ENCODE measurements at regions not wholly inside any gene's neighbourhood (a gene's known extent, or its start where the extent isn't known, plus 50 kb on each side); places are given as distances from the start of the nearest gene placed in this dataset.

DNA sequence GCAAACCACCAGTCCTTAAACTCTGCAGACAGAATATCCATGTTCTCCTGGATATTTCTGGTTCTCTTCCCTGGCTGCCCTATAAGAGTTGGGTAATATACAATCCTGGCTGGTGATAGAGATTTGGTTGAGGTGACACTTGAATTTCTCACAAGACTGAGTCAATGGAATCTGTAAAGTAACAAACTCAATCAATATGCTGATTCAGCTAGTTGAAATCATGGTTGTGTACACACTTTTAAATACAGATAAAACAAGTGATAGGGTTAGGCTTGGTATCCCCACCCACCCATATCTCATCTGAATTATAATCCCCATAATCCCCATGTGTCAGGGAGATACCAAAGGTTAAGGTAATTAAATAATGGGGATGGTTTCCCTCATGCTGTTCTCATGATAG is 349.2 kb upstream of the MAD2L1 start:
- no peak for DNase-seq

DNA sequence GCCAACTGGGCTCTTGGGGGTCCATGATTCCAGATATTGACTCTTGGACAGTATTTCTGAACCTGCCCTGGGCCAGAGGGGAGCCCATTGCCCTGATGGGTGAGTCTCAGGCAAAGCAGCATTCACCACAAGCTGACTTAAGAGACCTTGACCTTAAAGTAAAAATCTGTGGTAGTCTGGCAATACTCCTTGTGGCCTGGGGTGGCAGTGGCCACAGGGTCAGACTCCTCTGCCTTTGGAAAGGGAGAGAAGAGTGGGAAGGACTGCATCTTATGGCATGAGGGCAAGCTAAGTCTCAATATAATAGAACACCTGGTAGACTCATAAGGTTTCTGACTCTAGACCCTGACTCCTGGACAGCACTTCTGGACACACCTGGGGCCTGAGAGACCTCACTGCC is 340.3 kb upstream of the MAD2L1 start:
- no peak for DNase-seq

DNA sequence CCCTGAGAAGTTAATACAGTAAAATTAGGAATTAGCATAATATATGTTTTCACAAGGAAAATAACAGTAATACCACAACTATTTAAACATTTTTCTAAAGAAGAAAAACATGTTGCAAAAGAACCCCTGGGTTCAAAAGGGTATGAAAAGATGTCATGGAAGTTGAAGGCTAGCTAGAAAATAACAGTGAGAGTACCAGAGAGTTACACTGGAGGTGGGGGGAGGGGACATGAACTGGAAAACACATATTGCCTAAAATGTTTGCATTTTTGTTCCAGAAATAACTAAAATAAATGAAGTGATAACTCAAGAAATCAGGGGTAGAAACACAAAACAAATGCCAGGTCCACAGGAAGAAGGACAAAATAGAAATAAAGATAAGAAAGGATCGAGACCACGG is 336.6 kb upstream of the MAD2L1 start:
- DNase-seq, result no peak

DNA sequence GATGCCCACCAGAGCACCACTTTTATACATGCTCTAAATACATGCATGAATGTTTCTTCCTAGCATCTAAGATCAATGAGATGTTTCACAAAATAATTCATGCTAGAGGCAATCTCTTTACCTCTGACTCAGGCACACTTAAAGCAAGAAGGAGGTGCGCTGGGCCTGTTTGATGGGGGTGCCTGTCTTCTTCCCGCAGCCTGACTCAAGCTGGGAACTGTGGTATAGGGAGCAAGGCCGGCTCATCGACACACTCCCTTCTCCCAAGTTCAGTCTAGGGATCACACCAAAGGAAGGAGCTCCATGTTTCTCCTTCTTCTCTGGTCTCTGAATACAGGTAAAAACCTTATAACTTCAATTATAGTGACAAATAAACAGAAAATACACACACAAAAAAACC is 333.8 kb upstream of the MAD2L1 start:
- DNase-seq, result no peak

DNA sequence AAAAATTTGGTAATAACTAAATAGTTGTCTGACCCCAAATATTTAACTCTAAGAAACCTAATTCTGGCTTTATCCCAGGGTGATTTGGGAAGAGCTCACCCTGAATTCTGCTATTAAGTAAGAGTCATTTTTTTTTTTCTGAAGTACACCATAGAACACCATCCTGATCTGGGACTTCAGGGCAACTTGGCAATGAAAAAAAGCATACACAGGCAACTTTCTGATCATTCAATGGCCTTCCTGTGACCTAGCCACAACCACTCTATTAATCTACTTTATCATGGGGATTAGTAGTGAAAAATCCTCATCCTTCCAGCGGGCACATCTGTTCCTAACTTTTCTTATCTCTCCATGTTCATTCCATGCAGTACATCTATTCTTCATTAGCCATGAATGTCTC is 333.2 kb upstream of the MAD2L1 start:
- no peak for DNase-seq

DNA sequence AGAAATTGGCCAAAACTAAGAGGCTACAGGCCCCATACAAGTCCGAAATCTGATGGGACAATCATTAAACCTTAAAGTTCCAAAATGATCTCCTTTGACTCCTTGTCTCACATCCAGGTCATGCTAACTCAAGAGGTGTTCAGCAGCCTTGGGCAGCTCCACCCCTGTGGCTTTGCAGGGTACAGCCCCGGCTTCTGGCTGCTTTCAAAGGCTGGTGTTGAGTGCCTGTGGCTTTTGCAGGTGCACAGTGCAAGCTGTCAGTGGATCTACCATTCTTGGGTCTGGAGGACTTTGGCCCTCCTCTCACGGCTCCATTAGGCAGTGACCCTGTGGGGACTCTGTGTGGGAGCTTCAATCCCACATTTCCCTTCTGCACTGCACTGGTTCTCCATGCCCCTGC is 329.1 kb upstream of the MAD2L1 start:
- DNase-seq, result no peak

DNA sequence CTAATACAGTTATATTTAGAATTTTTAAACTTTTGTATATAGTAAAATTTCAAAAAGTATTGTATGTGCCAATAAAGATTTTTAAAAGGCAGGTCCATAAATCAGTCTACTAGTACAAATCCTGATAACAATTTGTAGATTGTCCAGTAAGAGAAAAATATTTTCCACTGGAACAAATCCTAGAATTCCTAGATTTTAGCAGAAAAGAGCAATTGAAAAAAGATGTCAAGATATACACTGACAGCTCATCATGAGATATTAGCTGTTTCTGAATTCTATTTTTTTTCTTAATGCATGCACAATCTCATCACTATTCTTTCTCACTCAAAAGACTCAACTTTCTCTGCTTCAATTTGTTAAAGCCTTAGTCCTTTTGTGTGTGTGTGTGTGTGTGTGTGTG is 289.2 kb upstream of the MAD2L1 start:
- DNase-seq, result no peak

DNA sequence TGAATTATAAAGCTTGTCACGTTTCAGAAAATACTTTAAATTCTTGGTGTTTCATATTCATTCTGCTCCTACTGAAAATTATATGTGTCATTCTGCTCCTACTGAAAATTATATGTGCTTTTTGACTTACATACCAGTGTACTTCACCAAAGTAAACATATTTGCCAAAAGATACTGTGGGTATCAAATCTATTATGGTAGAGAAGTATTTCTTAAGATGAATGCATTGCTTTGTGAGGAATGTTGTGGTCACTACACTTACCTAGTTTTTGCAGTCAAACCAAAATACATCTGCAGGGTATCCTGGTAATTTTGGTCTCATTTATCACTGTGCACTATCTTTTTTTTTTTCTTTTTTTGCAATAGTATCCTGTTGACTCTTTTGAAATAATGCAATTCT is 287.7 kb upstream of the MAD2L1 start:
- no peak for DNase-seq

DNA sequence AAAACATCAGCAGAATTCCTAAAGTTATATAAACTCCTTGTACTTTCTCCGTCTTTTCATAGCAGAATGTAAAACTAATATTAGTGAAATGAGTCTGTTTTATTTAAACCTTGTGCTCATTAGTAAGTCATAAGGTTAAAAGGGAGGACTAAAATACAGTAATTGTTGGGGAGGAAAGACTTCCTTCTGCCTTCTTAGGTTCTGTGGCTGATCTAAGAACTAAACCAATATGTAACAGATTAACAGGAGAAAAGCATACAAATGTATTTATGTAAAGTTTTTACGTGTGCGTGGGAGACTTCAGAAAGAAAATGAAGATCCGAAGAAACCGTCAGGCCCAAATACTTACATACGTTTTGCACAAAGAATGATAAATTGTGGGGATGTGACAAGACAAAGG is 286.6 kb upstream of the MAD2L1 start:
- no peak for DNase-seq

DNA sequence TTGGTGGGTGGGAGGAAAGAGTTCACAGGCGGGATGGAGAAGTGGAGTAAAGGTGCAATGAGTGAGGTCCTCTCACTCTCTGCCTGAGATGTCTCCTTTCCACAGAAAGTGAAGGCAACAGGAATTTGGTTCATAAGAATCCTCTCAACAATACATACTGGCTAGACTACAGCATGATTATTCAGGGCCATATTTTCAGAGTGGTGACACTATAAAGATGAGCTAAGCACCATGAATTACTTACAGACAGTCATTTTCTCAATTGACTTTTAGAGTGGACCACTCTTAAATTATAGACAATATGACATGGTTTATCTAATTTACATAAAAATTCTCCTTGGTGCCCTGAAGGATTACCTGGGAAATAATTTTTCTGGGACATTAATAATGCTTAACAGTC is 286.1 kb upstream of the MAD2L1 start:
- no peak for DNase-seq

DNA sequence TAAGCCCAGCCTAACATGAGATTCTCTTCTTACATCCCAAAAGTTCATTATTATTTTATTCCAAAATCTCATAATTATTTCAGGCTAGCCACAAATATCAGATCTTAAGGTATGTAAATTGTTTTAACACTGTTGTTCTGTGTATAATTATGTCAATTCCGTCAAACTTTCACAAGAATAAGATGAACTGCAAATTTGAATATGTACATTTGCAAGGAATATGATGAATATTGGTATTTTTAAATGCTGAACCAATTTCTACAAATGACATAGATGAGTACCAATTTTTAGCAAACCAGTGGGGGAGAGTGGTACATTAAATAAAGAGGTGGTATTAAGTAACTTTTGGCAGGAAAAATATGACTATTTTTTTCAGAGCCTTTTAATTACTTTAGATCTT is 282.3 kb upstream of the MAD2L1 start:
- no peak for DNase-seq

DNA sequence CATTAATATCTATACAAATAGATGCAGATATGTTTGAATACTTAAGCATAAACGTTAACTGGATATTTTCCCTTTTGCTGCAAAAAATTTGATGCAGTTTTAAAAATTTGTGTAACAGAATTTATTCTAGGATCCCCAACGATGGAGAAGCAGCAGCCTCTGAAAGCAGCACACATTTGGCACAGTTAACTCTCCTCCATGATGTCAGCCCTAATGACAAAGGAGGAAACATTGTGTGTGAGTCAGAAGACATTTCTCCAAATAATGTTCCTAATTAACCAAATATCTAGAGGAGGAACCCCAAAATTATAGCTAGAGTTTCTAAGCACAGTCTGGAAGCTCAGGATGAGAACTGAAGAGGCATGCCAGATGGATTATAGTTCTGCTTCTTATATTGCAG is 281.9 kb upstream of the MAD2L1 start:
- DNase-seq, result no peak

DNA sequence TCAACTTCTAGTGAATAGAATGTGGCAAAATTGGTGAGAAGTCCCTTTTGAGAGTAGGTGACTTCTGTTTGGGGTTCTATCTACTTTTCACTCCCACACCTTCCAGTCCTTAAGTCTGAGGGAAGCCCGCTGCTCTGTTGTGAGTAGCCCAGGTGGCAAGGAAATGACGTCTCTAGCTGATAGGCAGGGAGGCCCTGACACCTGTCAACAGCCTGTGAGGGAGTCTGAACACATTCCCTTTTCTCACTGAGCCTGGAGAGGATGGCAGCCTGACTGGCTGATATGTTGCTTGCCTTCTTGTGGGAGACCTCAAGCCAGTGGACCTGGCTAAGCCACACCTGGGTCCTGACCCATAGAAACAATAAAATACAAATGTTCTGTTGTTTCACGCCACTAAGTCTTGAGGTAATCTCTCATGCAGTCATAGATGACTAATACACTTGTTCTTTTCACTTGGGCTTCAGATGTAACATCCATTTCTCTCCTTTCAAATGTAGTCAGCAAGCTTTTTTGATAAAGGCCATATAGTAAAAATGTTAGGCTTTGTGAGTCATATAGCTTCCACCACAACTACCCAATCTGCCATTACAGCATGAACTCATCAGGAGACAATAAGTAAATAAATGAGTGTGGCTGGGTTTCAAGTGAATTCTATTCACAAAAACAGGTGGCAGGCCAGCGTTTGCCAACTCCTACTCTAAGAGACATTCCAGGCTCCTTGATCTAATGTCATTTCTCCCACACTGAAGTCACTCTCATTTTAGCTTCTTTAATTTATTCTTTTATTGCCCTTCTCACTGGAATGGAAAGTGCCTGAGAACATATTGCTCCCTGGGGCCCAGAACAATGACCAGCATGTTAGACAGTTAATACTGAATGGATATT is 265.1 kb upstream of the MAD2L1 start:
- DNase-seq, result no peak

DNA sequence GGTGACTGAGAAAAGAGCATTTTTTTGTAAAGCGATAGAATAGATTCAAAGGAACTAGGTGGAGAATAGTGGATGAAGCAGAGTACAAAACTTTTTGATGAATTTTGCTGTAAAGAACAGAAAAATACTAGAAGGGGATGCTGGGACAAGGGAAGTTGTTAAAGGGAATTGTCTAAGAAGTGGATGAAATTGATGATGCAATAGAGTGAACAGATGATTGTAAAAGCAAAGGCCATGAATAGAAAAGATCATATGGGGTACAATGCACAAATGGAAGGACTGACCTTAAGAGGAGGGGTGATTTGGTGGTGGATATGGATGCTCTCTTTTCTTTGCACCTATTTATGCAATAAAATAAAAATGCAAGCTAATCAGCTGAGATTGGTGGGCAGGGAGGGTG is 262.7 kb upstream of the MAD2L1 start:
- DNase-seq, result no peak

DNA sequence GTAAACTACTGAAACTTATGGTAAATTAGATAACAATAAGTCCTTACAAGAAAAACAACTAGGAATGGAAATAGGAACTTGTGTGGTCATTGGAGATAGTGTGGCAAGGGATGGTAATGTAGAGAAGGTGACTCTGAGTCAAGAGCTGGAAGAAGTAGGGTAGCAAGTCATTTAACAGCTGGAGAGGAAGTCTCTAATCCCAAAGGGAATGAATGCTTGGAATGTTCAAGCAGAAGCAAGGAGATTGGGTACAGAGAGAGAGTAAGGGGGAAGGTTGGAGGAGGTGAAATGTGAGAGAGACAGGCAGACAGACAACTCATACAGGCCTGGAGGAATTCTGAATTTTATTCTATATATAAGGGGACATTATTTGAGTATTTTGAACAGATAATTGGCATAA is 260.6 kb upstream of the MAD2L1 start:
- no peak for DNase-seq

DNA sequence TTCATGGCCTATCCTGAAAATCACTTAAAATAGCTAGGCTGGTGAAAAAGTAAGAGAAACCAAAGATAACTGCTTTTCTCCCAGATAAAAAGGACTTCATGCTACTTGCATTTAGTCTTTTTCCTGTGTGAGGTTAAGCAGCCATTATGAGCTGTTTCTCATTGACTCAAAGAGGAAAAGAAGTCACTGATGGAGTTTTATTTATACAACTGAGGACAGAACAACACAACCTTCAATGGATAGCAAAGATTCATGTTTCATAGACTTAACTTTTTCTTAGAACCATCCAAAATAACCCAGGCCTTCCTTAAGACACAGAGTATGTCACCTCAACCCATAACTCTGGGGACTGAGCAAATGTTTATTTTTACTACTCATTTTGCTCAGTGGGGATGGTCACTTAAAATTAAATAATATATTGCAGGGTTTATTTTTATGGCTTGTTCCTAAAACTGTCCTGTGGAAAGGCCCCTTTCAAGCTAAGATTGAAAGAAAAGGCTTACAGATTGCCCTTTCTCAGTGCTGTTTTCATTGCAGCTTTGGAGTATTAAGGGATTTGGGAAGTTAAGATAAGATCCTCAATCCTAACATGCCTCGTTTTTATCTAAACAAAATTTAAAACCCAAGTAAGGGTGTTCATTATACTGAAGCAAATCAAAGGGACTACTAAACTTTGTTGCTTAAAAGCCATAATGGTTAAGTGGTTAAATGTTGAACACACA is 252.6 kb upstream of the MAD2L1 start:
- no peak for DNase-seq

DNA sequence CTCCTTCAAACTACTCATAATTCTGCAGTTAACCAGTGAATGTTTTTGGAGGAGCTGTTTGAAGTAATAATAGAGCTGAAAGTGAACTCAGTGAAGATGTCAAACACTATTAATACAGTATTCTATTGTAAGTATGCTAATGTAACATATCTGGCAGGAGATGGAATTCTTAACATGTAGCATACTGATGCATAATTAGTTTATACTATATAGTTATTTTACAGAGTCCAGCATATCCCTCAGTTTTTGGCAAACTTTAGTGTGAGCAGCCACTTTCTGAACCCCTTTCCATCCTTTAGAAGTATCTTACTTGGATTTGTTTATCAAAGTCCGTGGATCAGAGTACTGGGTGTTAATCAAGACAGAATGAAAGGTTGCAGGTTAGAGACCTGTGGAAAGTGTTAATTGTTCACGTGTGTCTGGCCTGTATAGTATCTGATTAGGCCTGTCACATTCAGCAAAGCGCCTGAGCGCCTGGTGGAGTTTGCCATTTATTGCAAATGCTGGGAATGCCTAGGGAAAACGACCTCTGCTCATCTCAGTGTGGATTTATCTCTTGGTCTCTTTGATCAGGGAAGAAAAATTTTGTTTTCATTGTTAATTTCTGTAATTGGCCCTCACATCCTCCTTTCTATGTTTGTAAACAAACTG is 251.7 kb upstream of the MAD2L1 start:
- DNase-seq, result no peak

DNA sequence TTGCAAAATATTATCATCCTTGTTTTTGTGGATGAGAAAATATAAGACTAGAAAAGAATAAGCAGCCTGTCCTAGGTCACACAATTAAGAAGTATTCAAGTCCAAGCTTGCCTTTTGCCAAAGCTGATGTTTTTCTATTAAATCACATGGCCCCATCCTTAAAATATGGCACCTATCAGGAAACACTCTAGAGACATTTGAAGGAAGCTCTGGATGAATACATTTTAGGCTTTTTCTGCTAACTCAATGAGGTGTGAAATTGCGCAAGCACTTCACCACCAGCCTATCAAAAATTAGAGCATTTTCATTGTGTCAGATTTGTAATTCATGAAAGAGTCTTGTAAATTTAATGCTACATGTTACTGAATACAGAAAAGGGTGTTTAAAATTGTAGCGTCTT is 251.1 kb upstream of the MAD2L1 start:
- no peak for DNase-seq

DNA sequence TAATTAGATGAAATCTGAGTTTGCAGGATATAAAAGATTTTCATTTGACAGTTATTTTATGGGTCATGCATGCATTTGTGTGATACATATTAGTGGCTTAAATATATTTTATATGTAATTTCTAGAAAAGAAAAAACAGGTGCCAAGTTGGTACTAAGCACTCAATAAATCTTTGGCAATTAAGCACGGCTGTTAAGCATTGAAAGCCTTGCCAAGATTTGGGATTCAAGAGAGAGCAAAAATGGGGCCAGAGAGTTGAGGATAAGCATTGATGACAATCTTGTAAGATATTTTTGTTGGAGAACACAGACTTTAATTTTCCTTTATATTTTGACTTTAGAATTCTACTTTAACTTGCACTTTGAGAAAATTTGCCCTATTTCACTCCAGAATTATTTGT is 249.8 kb upstream of the MAD2L1 start:
- no peak for DNase-seq

DNA sequence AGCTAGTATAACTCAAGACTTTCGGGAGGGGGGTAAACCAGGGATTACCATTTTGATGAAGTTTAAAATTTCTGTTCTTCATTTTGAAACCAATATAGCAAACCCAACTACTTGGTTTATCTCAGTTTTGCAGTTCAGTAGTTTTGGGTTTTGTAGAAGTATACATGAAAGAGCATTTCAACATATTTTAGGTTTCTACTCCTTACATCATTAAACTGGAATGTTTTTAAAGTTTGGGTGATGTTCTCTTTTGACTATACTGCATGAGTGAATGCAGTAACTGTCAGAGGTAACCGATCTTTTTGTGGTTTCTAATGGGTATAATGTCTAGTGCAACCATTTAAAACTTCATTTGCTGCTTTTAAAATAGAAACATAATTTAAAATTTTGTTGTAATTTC is 248.3 kb upstream of the MAD2L1 start:
- DNase-seq, result no peak

DNA sequence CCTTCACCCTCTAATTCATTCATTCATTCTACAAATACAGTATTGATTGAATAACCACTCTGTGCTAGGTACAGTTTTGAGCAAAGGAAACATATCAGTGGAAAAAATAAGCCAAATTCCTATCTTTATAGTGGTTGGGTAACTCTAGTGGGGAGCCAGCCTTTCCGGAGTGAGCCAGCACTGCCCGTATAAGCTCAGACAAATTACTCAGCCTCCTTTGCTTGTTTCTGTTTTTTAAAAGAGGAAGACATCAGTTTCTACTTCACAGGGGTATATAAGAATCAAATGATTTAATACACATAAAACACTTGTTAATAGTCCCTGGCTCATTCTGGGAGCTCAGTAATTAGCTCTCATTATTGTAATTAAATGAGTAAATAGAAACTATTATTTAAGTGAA is 238.2 kb upstream of the MAD2L1 start:
- DNase-seq, result no peak

DNA sequence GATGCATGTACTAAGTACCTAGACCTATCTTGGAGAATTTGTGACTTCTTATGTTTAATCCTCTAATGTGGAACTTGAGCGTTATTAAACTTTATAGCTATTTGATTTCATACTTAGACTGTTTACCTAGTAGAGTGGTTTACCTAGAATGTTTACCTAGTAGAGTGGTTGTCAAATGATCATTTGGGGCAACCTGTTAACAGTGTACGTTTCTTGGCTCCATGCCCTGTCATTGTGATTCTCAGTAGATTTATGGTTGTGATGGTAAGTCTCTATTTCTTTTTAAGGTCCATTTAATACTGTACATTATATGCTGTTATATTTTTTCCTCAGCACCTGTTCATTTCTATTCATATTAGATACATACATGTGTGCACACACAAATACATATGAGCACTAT is 233.0 kb upstream of the MAD2L1 start:
- DNase-seq, result no peak

DNA sequence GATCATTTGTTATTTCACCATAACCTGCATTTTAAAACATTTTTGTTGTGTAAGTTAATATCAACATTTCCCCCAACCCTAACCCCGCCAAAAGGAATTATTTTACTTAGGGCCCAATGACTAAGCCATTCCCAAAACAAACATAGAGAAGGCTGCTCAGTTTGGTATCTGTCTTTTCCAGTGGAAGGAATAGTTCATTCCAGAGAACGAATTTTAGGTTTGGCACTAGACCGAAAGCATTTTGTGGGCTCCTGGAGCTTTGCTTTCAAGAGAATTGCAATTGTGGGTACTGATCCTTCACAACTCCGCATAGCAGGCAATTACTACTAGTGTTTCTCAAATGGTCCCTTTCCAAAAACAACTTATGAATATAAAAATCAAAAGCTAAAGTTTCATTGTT is 226.7 kb upstream of the MAD2L1 start:
- DNase-seq, result no peak

DNA sequence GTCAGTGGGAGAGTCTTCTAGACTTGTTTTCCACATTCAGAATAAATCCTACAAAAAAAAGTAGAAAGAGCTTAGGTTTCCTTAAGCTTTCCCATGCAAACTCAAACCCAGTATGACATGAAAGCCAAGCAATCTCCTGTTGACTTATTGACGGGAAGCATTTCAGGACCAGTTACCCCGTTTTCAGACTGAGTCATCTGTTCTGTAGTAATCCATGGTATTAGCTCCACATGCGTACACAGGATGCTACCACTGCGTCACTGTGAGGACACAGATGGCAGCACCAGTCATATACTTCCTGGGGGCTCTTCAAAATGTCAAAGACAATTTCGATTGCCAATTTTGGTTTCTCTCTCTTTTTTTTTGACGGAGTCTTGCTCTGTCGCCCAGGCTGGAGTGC is 224.9 kb upstream of the MAD2L1 start:
- no peak for DNase-seq
